ENCODE measurements at regions not wholly inside any gene's neighbourhood (a gene's known extent, or its start where the extent isn't known, plus 50 kb on each side); places are given as distances from the start of the nearest gene placed in this dataset.

- Histone ChIP-seq H3K27ac (no peak overlapping the region), H3K36me3 (no peaks in the 10 kb centered on the region), H3K27me3 (replicated peaks; ENCODE audit: insufficient read depth) (no peaks in the 10 kb centered on the region), H3K9me3 (no peaks in the 10 kb centered on the region), H3K4me1 (ENCODE audit: control insufficient read depth in 1 of 2, low read depth in 2 of 2) (no peaks in the 10 kb centered on the region), H3K4me3 (no peak overlapping the region)
- no peak for DNase-seq (ENCODE audit: low spot score)
- ATAC-seq (ENCODE audit: insufficient number of reproducible peaks, low FRiP score, low read depth): no peak
- TF ChIP-seq, protein P1, sequence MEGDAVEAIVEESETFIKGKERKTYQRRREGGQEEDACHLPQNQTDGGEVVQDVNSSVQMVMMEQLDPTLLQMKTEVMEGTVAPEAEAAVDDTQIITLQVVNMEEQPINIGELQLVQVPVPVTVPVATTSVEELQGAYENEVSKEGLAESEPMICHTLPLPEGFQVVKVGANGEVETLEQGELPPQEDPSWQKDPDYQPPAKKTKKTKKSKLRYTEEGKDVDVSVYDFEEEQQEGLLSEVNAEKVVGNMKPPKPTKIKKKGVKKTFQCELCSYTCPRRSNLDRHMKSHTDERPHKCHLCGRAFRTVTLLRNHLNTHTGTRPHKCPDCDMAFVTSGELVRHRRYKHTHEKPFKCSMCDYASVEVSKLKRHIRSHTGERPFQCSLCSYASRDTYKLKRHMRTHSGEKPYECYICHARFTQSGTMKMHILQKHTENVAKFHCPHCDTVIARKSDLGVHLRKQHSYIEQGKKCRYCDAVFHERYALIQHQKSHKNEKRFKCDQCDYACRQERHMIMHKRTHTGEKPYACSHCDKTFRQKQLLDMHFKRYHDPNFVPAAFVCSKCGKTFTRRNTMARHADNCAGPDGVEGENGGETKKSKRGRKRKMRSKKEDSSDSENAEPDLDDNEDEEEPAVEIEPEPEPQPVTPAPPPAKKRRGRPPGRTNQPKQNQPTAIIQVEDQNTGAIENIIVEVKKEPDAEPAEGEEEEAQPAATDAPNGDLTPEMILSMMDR (IDR thresholded peaks at IDR 0.05): no peak
These were observed 235.7 kb downstream of the DOK5 start for GRCh38 chr20:54711071-54711470.

DNA sequence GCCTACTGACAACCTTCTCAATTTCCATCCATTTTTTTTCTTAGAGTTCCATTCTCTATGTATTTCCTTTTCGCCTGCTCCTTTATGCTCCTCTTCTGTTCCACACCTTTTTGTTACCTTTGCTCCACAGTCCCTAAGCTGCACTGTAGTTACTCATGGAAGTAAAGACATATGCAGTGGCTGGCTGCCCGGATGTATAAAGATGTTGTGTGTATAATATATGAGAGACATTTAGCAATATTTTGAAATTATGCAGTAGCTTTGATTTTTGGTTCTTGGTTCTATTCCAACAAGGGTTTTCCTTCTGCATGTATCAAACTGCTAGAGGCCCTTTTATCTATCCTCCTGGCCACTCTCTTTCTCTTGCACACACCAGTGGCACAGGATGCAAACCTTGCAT, 234.9 kb downstream of the DOK5 start:
- H3K4me1 ChIP-seq (ENCODE audit: control insufficient read depth in 1 of 2, low read depth in 2 of 2): no peaks in the 10 kb centered on the region
- H3K36me3 ChIP-seq: no peaks in the 10 kb centered on the region
- TF ChIP-seq, protein P1 (IDR thresholded peaks at IDR 0.05): no peak
- H3K9me3 ChIP-seq: no peaks in the 10 kb centered on the region
- ATAC-seq (ENCODE audit: insufficient number of reproducible peaks, low FRiP score, low read depth) (no peak), DNase-seq (ENCODE audit: low spot score) (no peak)
- H3K4me3 ChIP-seq: no peak overlapping the region
- no peaks in the 10 kb centered on the region for H3K27me3 ChIP-seq (replicated peaks; ENCODE audit: insufficient read depth)
- H3K27ac ChIP-seq: no peak overlapping the region

DNA sequence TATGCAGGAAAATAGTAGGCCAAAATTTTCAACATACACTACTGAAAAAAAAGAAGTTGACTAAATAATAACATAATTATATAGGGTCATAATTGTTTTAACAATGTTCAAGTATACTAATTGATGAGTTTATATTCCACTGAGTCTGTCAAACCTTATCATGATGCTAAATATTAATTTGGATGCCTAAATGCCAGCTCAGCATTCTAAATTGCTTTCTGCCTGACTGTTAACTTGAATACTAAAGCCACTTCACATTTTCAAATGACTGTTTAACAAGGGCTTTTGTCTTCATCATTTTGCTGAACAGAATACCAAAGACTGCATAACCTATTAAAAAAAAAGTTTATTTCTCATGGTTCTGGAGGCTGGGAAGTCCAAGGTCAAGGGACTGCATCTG, 232.8 kb downstream of the DOK5 start:
- Histone ChIP-seq H3K27me3 (replicated peaks; ENCODE audit: insufficient read depth) (no peaks in the 10 kb centered on the region), H3K36me3 (no peaks in the 10 kb centered on the region), H3K4me1 (ENCODE audit: control insufficient read depth in 1 of 2, low read depth in 2 of 2) (no peaks in the 10 kb centered on the region), H3K27ac (no peak overlapping the region), H3K4me3 (no peak overlapping the region), H3K9me3 (no peaks in the 10 kb centered on the region)
- ATAC-seq (ENCODE audit: insufficient number of reproducible peaks, low FRiP score, low read depth) (no peak), DNase-seq (ENCODE audit: low spot score) (no peak)
- TF ChIP-seq, protein P1 (IDR thresholded peaks at IDR 0.05): no peak

DNA sequence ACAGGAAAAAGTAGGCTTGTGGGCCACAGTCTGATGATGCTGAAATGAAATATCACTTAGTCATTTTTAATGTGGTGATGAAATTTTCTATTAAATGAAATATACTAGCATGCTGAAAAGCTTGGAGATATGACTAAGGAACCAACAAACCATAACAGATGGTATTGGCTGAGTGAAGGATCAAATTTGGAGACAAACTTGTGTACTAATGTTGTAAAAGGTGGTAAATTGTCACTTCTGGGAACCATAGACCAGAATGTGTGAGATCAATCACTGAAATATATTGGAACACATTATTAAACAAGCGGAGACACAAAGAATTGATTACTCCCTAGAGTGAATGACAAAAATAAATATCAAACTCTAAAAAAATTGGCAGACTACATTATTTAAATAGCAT, 232.4 kb downstream of the DOK5 start:
- DNase-seq (ENCODE audit: low spot score): no peak
- H3K36me3 ChIP-seq: no peaks in the 10 kb centered on the region
- H3K9me3 ChIP-seq: no peaks in the 10 kb centered on the region
- no peak for ATAC-seq (ENCODE audit: insufficient number of reproducible peaks, low FRiP score, low read depth)
- H3K27ac ChIP-seq: no peak overlapping the region
- H3K4me1 ChIP-seq (ENCODE audit: control insufficient read depth in 1 of 2, low read depth in 2 of 2): no peaks in the 10 kb centered on the region
- no peak overlapping the region for H3K4me3 ChIP-seq
- no peaks in the 10 kb centered on the region for H3K27me3 ChIP-seq (replicated peaks; ENCODE audit: insufficient read depth)
- TF ChIP-seq, protein P1 (IDR thresholded peaks at IDR 0.05): no peak

DNA sequence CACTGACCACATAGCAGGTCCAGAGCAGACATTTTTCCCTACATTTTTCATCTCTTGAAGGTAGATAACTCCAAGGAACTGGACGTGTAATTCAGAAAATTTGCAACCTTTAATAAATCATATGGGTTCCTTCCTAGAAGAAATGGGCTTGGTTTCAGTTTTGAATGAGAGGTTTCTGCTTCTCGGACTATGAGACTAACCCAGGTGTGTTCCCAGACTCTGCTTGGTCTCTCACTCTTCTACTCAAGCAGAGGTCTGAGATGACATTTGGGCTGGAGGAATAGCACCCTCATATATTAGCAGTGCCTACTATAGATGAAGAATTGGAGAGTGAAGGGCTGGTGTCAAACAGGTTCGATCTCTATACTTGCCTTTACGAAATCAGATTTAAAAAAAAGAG, 231.2 kb downstream of the DOK5 start:
- DNase-seq (ENCODE audit: low spot score) (no peak), ATAC-seq (ENCODE audit: insufficient number of reproducible peaks, low FRiP score, low read depth) (no peak)
- TF ChIP-seq, protein P1 (IDR thresholded peaks at IDR 0.05): no peak

More for the DNA sequence above, 231.2 kb downstream of the DOK5 start:
- H3K27me3 ChIP-seq (replicated peaks; ENCODE audit: insufficient read depth): no peaks in the 10 kb centered on the region
- no peak overlapping the region for H3K27ac ChIP-seq
- no peaks in the 10 kb centered on the region for H3K9me3 ChIP-seq
- H3K4me1 ChIP-seq (ENCODE audit: control insufficient read depth in 1 of 2, low read depth in 2 of 2): no peaks in the 10 kb centered on the region
- no peak overlapping the region for H3K4me3 ChIP-seq
- no peaks in the 10 kb centered on the region for H3K36me3 ChIP-seq
